OCI-LY1 (cell line): ENCODE measurements at regions not wholly inside any gene's neighbourhood (a gene's known extent, or its start where the extent isn't known, plus 50 kb on each side); places are given as distances from the start of the nearest gene placed in this dataset.

Source experiments
- H2AFZ ChIP-seq: fragments of 200-600 bp; sonication (generic), shearing (Covaris generic); 2 replicates; pipeline ENCODE4 v1.6.0; 2014; ENCODE audit warnings: antibody characterized with exemption, mild to moderate bottlenecking, low read length
- H3F3A ChIP-seq: fragments of 200-600 bp; sonication (generic), shearing (Covaris generic); 2 replicates; pipeline ENCODE4 v1.6.0; 2014; ENCODE audit warnings: mild to moderate bottlenecking, antibody characterized with exemption, low read length, moderate library complexity; ENCODE audit not compliant: insufficient read depth
- H3K27ac ChIP-seq: fragments of 200-600 bp; sonication (generic); 2 replicates; pipeline ENCODE4 v1.5.1; 2014; ENCODE audit warnings: low read length, mixed run types, mild to moderate bottlenecking, low read depth; ENCODE audit not compliant: poor library complexity, severe bottlenecking
- H3K27me3 ChIP-seq: fragments of 200-600 bp; sonication (generic); 2 replicates; pipeline ENCODE4 v1.6.0; 2014; ENCODE audit warnings: antibody characterized with exemption, mild to moderate bottlenecking, low read length, moderate library complexity; ENCODE audit not compliant: insufficient read depth
- H3K36me3 ChIP-seq: fragments of 200-600 bp; sonication (generic); 2 replicates; pipeline ENCODE4 v1.6.1; 2014; ENCODE audit warnings: mild to moderate bottlenecking, antibody characterized with exemption, low read length, moderate library complexity, mixed read lengths; ENCODE audit not compliant: insufficient read depth
- H3K4me1 ChIP-seq: fragments of 200-600 bp; sonication (generic); 2 replicates; pipeline ENCODE4 v1.5.1; 2014; ENCODE audit warnings: mild to moderate bottlenecking, low read length, moderate library complexity; ENCODE audit not compliant: insufficient read depth, severe bottlenecking
- H3K4me2 ChIP-seq: fragments of 200-600 bp; sonication (generic), shearing (Covaris generic); 2 replicates; pipeline ENCODE4 v1.6.1; 2014; ENCODE audit warnings: low read length
- H3K4me3 ChIP-seq: fragments of 200-600 bp; sonication (generic); 2 replicates; pipeline ENCODE4 v1.5.1; 2014; ENCODE audit warnings: low read length, low read depth, mild to moderate bottlenecking, mixed read lengths; ENCODE audit not compliant: poor library complexity, severe bottlenecking
- H3K79me2 ChIP-seq: fragments of 200-600 bp; shearing (Covaris generic); 2 replicates; pipeline ENCODE4 v1.6.1; 2016; ENCODE audit warnings: mixed run types, low read length, mixed read lengths; ENCODE audit not compliant: insufficient read depth
- H3K9ac ChIP-seq: fragments of 200-600 bp; sonication (generic), shearing (Covaris generic); 2 replicates; pipeline ENCODE4 v1.6.1; 2014; ENCODE audit warnings: mild to moderate bottlenecking, low read length, mixed read lengths
- H3K9me2 ChIP-seq: fragments of 200-600 bp; sonication (generic), shearing (Covaris generic); 2 replicates; pipeline ENCODE4 v1.6.1; 2014; ENCODE audit warnings: low read depth, mild to moderate bottlenecking, low read length, mixed read lengths
- H3K9me3 ChIP-seq: fragments of 200-600 bp; shearing (Covaris generic); 2 replicates; pipeline ENCODE4 v1.6.1; 2014; ENCODE audit warnings: low read length, mixed read lengths
- H4K20me1 ChIP-seq: fragments of 200-600 bp; sonication (generic), shearing (Covaris generic); 2 replicates; pipeline ENCODE4 v1.6.0; 2016; ENCODE audit warnings: mild to moderate bottlenecking, low read length; ENCODE audit not compliant: insufficient read depth
- CTCF ChIP-seq: fragments of 200-600 bp; sonication (generic), shearing (Covaris generic); IDR thresholded peaks from 2 replicates; pipeline ENCODE4 v1.5.1; 2017; ENCODE audit warnings: mild to moderate bottlenecking, antibody characterized with exemption, low read length, moderate library complexity, mixed read lengths
- EZH2 ChIP-seq: fragments of 200-600 bp; sonication (generic), shearing (Covaris generic); IDR thresholded peaks from 2 replicates; pipeline ENCODE4 v1.8.0; 2017; ENCODE audit warnings: borderline replicate concordance, mixed run types, mild to moderate bottlenecking, antibody characterized with exemption, low read length, moderate library complexity, mixed read lengths

GRCh38 chr3:117926819-117927218 is 1107.8 kb downstream of the IGSF11 start:
- Histone ChIP-seq H3K36me3 (no peaks in the 10 kb centered on the region), H3K27ac (no peak overlapping the region), H3K9ac (no peak overlapping the region), H3K4me1 (no peaks in the 10 kb centered on the region), H3K27me3 (no peaks in the 10 kb centered on the region), H3K4me2 (no peak overlapping the region), H3K79me2 (no peaks in the 10 kb centered on the region), H3K9me3 (no peaks in the 10 kb centered on the region), H4K20me1 (no peaks in the 10 kb centered on the region), H3K9me2 (no peaks in the 10 kb centered on the region), H2AFZ (no peak overlapping the region), H3F3A (no peaks in the 10 kb centered on the region), H3K4me3 (no peak overlapping the region)
- TF ChIP-seq EZH2 (no peak), CTCF (no peak)

DNA sequence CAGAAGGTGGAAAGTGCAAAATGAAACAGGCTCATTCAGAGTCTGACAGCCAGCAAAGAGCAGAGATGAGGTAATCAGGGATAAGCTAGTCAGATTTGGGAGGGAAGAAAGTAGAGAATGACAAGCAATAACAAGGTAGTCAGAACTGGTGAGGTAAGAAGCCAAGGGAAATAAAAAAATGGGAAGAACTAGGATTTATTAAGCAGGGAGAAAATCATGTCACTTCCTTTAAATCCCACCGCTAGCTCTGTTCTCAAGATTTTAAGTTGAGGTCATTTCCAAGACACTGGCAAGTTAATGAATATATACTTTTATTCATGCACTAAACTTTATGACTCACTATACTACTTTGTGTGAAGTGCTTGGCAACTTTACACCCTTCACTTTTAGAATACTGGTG is 1106.8 kb downstream of the IGSF11 start:
- Histone ChIP-seq H4K20me1 (no peaks in the 10 kb centered on the region), H3K27ac (no peak overlapping the region), H3K79me2 (no peaks in the 10 kb centered on the region), H3K9ac (no peak overlapping the region), H3F3A (no peaks in the 10 kb centered on the region), H3K9me2 (no peaks in the 10 kb centered on the region), H3K9me3 (no peaks in the 10 kb centered on the region), H3K4me1 (no peaks in the 10 kb centered on the region), H3K4me3 (no peak overlapping the region), H3K27me3 (no peaks in the 10 kb centered on the region), H2AFZ (no peak overlapping the region), H3K4me2 (no peak overlapping the region), H3K36me3 (no peaks in the 10 kb centered on the region)
- TF ChIP-seq CTCF (no peak), EZH2 (no peak)

DNA sequence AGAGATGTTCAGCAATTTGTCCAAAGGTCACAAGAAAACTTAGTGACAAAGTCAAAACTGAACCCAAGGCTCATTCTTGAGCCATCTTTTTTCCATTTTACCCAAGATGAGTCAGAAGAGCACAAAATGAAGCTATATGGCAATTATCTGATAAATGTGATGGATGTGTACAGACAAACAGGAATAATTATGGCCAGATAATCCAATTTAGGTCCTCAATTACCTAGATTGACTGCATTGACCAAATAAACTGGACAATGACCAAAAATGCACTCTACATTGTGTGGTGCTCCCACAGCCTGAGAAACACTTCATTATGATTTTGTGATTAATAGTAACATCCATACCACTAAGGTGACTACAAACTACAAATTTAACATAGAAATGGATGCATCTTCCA is 1105.8 kb downstream of the IGSF11 start:
- Histone ChIP-seq H3K4me1 (no peaks in the 10 kb centered on the region), H3K9me2 (no peaks in the 10 kb centered on the region), H4K20me1 (no peaks in the 10 kb centered on the region), H3F3A (no peaks in the 10 kb centered on the region), H3K4me3 (no peak overlapping the region), H3K9me3 (no peaks in the 10 kb centered on the region), H3K9ac (no peak overlapping the region), H3K27me3 (no peaks in the 10 kb centered on the region), H3K79me2 (no peaks in the 10 kb centered on the region), H2AFZ (no peak overlapping the region), H3K4me2 (no peak overlapping the region), H3K36me3 (no peaks in the 10 kb centered on the region), H3K27ac (no peak overlapping the region)
- TF ChIP-seq EZH2 (no peak), CTCF (no peak)
